Heart right ventricle (tissue), 16 donors: ENCODE measurements at regions not wholly inside any gene's neighbourhood (a gene's known extent, or its start where the extent isn't known, plus 50 kb on each side); places are given as distances from the start of the nearest gene placed in this dataset.

Source experiments
- ATAC-seq, 8 donors: fragments of 200-7000 bp; cut with Tn5 transposase; one replicate each; pipeline ENCODE4 v1.9.1; 2020; ENCODE audit warnings: mild to moderate bottlenecking in 8 of 8, moderate library complexity in 8 of 8, moderate number of reproducible peaks in 1 of 8
- DNase-seq, 2 donors: peaks; one replicate each; pipeline ENCODE4 v3.0.0-alpha.2; 2020
- H3K27ac ChIP-seq, 10 donors: fragments of 200-600 bp; sonication (generic) in 2 of 10; one replicate each; pipeline versions ENCODE4 v1.5.0 to v1.8.0; 2020 to 2022; ENCODE audit warnings: mild to moderate bottlenecking in 3 of 10
- H3K27me3 ChIP-seq, 7 donors: fragments of 200-600 bp; one replicate each; pipeline ENCODE4 v1.8.0; 2021 to 2022; ENCODE audit warnings: mild to moderate bottlenecking in 2 of 7
- H3K36me3 ChIP-seq, 9 donors: fragments of 200-600 bp; sonication (generic) in 1 of 9; one replicate each; pipeline versions ENCODE4 v1.5.0 to v1.8.0; 2020 to 2022; ENCODE audit warnings: mild to moderate bottlenecking in 2 of 9
- H3K4me1 ChIP-seq, 9 donors: fragments of 200-600 bp; sonication (generic) in 1 of 9; one replicate each; pipeline versions ENCODE4 v1.5.0 to v1.8.0; 2020 to 2022; ENCODE audit warnings: mild to moderate bottlenecking in 4 of 9
- H3K4me3 ChIP-seq, 10 donors: fragments of 200-600 bp; sonication (generic) in 2 of 10; one replicate each; pipeline versions ENCODE4 v1.5.0 to v1.8.0; 2020 to 2022; ENCODE audit warnings: mild to moderate bottlenecking in 7 of 10, moderate library complexity in 2 of 10
- H3K9me3 ChIP-seq, 11 donors: fragments of 200-600 bp in 10 of 11; sonication (generic) in 2 of 11; one replicate each; pipeline versions ENCODE4 v1.5.0 to v1.8.0; 2013 to 2022; ENCODE audit warnings: mild to moderate bottlenecking in 2 of 11, control low read depth in 1 of 11, moderate library complexity in 1 of 11
- CTCF ChIP-seq, 9 donors: fragments of 200-600 bp; sonication (generic) in 2 of 9; IDR thresholded peaks; one replicate each; pipeline versions ENCODE4 v1.5.0 to v1.8.0; 2021 to 2022; ENCODE audit warnings: antibody characterized with exemption in 9 of 9, mild to moderate bottlenecking in 5 of 9, moderate library complexity in 1 of 9
- WGBS, 2 donors: extraction: QIAGEN DNeasy Blood & Tissue Kit; methylation state at CpG; one replicate each; pipeline ENCODE4 v1.1.7; 2013; ENCODE audit warnings: inconsistent platforms in 1 of 2; 5-methylcytosine and 5-hydroxymethylcytosine counted together
- intact Hi-C, 10 donors: fragments of 100-400 bp; cut with DNase I; formaldehyde crosslinking; loops; one replicate each; pipeline versions ENCODE4 v1.11.1 to v1.14.2; 2022
- donor health status: Arrhythmogenic right ventricular cardiomyopathy.
- donor health status: ischemic (EF 13 %, LVEDD 7.1; RV severe dilation, severe dysfunction).
- donor health status: healthy with polysubstance abuse.
- donor health status: DM: no; HTN: yes; CAD: no.
- donor health status: DM: no; HTN: no; CAD: no.
- donor health status: ischemic (EF 25% LVEDD 6.9; RV normal size, moderate dysfunction).
- donor health status: ischemic (EF 25% LVEDD 5.7; RV mildly dilated, moderate dysfunction).
- donor health status: healthy.
- donor health status: DM: yes; HTN: yes; CAD: no.
- donor health status: Ischemic cardiomyopathy.
- donor health status: ischemic (EF 35%, LVEDD 5.7; RV mildly dilated, moderate dysfunction).
- donor health status: nonischemic (EF 11% LVEDD 7.7; RV severe dilation, severe dysfunction).
- donor health status: DM: yes; HTN: yes; CAD: no.
- donor health status: PGD.
- donor health status: ischemic (EF 29% LVEDD 5.4; RV normal size, mild dysfunction).
- donor health status: nonischemic (EF 23%, LVEDD 6.1; RV moderate dilation, normal function).

- Histone ChIP-seq H3K4me3 (no peak overlapping the region), H3K4me1 (no peaks in the 10 kb centered on the region), H3K9me3 (no peaks in the 10 kb centered on the region), H3K27ac (no peak overlapping the region), H3K27me3 (no peaks in the 10 kb centered on the region), H3K36me3 (no peaks in the 10 kb centered on the region)
- TF ChIP-seq CTCF (IDR thresholded peaks at IDR 0.05) = no peak
- ATAC-seq = no peak
- WGBS, 2 donors = 75 to 83% methylated on average over 1 of the region's 1 CpG
- DNase-seq = no peak
- intact Hi-C loops = no loop called here
These were observed 74.2 kb upstream of the DMD start for GRCh38 chrX:33285550-33285949.

- Histone ChIP-seq H3K4me3 (no peak overlapping the region), H3K36me3 (no peaks in the 10 kb centered on the region), H3K27ac (no peak overlapping the region), H3K9me3 (peaks cover 0 to 3% (median 0%) of the 10 kb centered on the region in 11 donors), H3K4me1 (no peaks in the 10 kb centered on the region), H3K27me3 (no peaks in the 10 kb centered on the region)
- ATAC-seq (no peak), DNase-seq (no peak)
- WGBS, 2 donors = 71 to 78% methylated on average over 3 of the region's 3 CpGs
- no peak for TF ChIP-seq CTCF (IDR thresholded peaks at IDR 0.05)
- intact Hi-C loops = no loop called here
These were observed 65.7 kb upstream of the DMD start for GRCh38 chrX:33277046-33277445.

GRCh38 chrX:33273535-33273934, 62.2 kb upstream of the DMD start:
- Histone ChIP-seq H3K4me3 (no peak overlapping the region), H3K27ac (no peak overlapping the region), H3K9me3 (peaks cover 0 to 4% (median 0%) of the 10 kb centered on the region in 11 donors), H3K27me3 (no peaks in the 10 kb centered on the region), H3K36me3 (no peaks in the 10 kb centered on the region), H3K4me1 (no peaks in the 10 kb centered on the region)
- intact Hi-C loops = no loop called here
- WGBS, 2 donors = 88 to 93% methylated on average over 1 of the region's 1 CpG
- TF ChIP-seq CTCF (IDR thresholded peaks at IDR 0.05) = no peak
- DNase-seq (no peak), ATAC-seq (no peak)

- H3K4me3 ChIP-seq = no peak overlapping the region
- intact Hi-C loops = no loop called here
- DNase-seq (no peak), ATAC-seq (no peak)
- H3K27me3 ChIP-seq = no peaks in the 10 kb centered on the region
- 50 to 85% methylated on average over 1 of the region's 1 CpG for WGBS, 2 donors
- peaks cover 0 to 6% (median 0%) of the 10 kb centered on the region in 11 donors for H3K9me3 ChIP-seq
- no peaks in the 10 kb centered on the region for H3K4me1 ChIP-seq
- H3K36me3 ChIP-seq = no peaks in the 10 kb centered on the region
- no peak overlapping the region for H3K27ac ChIP-seq
- no peak for TF ChIP-seq CTCF (IDR thresholded peaks at IDR 0.05)
These were observed 61.6 kb upstream of the DMD start for GRCh38 chrX:33272986-33273385.
